GM12872 (cell line): ENCODE measurements at regions not wholly inside any gene's neighbourhood (a gene's known extent, or its start where the extent isn't known, plus 50 kb on each side); places are given as distances from the start of the nearest gene placed in this dataset.

Experiments
- CTCF ChIP-seq: IDR thresholded peaks from 3 replicates; pipeline ENCODE4 v1.5.1; 2011; ENCODE audit warnings: low read depth, mild to moderate bottlenecking, low read length, moderate library complexity; ENCODE audit not compliant: insufficient read depth

DNA sequence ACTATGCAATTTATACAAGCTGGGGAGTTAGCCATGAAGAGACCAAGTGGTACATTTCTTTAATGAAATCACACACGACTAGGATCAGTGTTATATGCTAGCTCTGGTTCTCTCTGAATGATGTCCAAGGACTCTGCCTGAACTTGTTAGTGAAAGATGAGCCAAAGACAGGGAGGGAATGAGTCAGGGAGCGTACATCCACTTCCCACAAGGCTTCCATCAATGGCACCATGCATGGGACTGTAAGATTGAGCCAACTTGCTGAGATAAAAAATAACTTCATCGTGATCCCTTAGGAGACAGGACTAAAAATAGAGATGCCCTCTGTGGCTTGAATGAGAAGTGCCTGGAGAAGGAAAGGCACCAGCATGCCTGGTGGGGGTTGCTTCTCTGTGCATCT is 629.7 kb downstream of the ACTR3B start:
- no peak for TF ChIP-seq CTCF

DNA sequence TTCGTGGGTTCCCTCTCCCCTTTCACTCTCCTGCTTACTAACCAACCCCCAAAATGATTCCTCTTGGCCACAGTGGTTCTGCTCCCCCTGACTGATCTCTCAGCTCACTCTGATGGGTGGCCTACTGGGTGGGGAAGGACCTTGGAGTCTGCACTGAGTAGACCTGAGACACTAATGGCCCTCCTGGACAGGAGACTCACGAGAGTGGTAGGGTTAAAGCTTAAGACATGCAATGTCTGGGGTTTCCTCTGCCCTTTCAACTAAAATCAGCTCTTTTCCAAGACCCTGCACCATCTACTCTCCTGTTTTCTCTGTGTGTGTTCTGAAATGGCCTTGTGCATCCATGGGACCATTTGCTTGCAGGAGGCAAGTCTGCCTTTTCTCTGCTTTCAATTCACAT is 631.4 kb downstream of the ACTR3B start:
- TF ChIP-seq CTCF, result no peak

DNA sequence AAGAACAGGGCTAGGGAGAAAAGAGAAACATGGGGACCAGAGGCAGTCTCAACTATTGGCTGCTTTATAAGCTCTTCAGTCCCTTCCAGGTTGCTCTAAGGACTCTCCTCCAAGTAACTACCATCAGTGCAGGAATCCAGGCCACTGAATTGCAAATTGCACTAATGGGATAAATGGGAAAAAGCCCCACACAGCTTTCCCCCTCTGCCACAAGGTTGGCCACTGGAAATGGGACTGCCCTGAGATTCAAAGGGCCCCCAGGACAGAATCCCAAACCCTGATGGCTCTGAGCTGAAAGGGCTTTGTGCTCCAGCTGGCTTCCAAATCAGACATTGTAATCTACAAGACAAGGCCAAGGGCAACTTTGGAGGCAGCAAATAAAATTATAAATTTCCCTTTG is 633.2 kb downstream of the ACTR3B start:
- TF ChIP-seq CTCF, result no peak

DNA sequence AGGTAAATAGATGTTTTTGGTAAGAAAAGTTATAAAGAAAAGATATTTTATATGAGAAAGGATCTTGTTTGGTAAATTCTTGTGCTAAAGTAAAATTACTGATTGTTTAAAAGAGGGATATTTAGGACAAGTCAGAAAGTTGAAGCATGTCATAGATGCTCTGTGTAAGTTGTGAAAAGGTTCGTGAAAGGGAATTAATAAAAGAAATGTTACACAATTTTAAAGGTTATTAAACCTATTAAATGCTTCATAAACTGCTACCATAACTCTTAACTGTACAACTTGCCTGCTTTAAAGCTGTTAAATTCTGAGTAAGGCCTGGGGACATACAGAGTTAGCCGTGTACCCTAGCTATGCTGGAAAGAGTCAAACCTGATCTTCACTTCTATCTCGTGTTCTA is 634.1 kb downstream of the ACTR3B start:
- no peak for TF ChIP-seq CTCF

DNA sequence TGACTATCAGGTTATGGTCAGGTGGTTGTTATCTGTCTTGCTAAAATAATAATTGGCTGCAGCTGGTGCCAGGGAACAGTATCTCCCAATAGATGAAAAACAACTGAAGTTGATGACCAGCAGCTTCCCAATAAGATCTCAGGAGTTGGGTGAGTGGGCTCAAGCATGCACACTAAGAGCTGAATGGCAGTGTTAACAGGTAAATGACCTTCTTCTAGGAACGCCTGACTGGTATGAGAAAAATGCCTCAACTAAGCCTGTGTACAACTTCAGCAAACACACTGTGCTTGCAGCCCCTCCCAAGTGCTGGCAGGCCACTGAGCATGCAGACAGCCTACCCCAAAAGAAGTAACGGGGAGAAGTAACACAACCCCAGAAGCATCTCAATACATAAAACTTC is 636.9 kb downstream of the ACTR3B start:
- no peak for TF ChIP-seq CTCF

DNA sequence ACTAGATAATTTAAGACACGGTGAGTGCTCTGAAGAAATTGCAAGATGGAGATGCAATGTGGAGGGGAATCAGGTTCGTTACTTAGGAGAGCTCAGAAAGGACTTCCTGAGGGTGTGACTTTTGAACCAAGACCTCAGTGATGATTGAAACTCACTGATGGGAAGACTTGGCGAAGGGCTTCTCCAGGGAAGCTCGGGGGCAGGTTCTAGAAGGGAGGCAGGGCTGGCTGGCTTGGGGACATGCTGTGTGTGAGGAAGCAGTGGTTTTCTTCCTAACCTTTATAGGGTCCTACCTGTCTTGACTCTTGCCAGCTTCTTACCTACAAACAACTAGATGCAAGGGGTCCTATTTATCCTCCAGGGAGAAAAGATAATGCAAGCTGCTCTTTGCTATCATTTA is 637.9 kb downstream of the ACTR3B start:
- TF ChIP-seq CTCF, result no peak

GRCh38 chr7:153397906-153398305 is 638.4 kb downstream of the ACTR3B start:
- TF ChIP-seq CTCF, result no peak

DNA sequence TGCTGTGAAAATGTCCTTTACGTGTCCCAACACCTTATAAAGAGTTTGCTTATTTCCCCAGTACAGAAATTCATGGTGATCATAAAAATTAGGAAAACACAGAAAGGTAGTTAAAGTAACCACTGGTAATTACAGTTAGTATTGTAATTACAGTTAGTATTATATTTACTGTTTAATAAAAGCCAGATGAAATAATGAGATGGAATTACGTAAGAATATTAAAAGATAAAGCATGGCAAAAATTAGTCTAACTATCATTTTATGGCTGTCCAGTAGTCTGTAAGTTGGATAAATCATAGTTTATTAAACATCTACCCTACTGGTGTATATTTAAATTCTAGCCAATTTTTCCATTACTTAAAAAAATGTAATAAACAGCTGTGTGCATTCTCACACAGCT is 638.8 kb downstream of the ACTR3B start:
- TF ChIP-seq CTCF, result no peak
